Stimulated activated CD4-positive, alpha-beta T cell treated with anti-CD3 and anti-CD28 coated beads, Interleukin-12 subunit alpha, Interleukin-12 subunit beta, amount 100 ng/mL, for 48 hours (primary cell): ENCODE measurements at regions not wholly inside any gene's neighbourhood (a gene's known extent, or its start where the extent isn't known, plus 50 kb on each side); places are given as distances from the start of the nearest gene placed in this dataset.
"Not testable (repeated sequence)": the region's sequence is repeated elsewhere in the genome, so short reads cannot be mapped to it uniquely, and the experiment has no call there.

Experiments
- DNase-seq, 3 donors: peaks; one replicate each; pipeline ENCODE4 v3.0.0-alpha.2; 2020; ENCODE audit warnings: low read depth in 2 of 3, low spot score in 1 of 3

- no peak for DNase-seq
Observed at GRCh38 chr15:24832282-24832681, 122.5 kb upstream of the SNRPN start.

GRCh38 chr15:24835301-24835700, 119.5 kb upstream of the SNRPN start:
- DNase-seq: no peak

- DNase-seq: no peak
Observed at GRCh38 chr15:24848050-24848449, 106.7 kb upstream of the SNRPN start.

GRCh38 chr15:24856397-24857390, 98.1 kb upstream of the SNRPN start:
- DNase-seq: no peak

- no peak for DNase-seq
Observed at GRCh38 chr15:24857763-24858162, 97.0 kb upstream of the SNRPN start.

- DNase-seq: not testable (repeated sequence)
Observed at GRCh38 chr15:24858183-24858582, 96.6 kb upstream of the SNRPN start.

GRCh38 chr15:24858737-24859601, 95.8 kb upstream of the SNRPN start:
- DNase-seq: no peak

- no peak for DNase-seq
Observed at GRCh38 chr15:24861014-24861690, 93.6 kb upstream of the SNRPN start.

GRCh38 chr15:24862726-24863521, 91.9 kb upstream of the SNRPN start:
- no peak for DNase-seq

- no peak for DNase-seq
Observed at GRCh38 chr15:24865303-24865702, 89.5 kb upstream of the SNRPN start.

GRCh38 chr15:24877174-24877573, 77.6 kb upstream of the SNRPN start:
- DNase-seq: no peak

- DNase-seq: no peak
Observed at GRCh38 chr15:24878153-24878552, 76.6 kb upstream of the SNRPN start.

- no peak for DNase-seq
Observed at GRCh38 chr15:24879492-24879891, 75.3 kb upstream of the SNRPN start.

- DNase-seq: no peak
Observed at GRCh38 chr15:24880663-24881062, 74.1 kb upstream of the SNRPN start.

- no peak for DNase-seq
Observed at GRCh38 chr15:24886538-24886937, 68.2 kb upstream of the SNRPN start.

- DNase-seq: no peak
Observed at GRCh38 chr15:24898715-24899272, 56.0 kb upstream of the SNRPN start.

- DNase-seq: no peak
Observed at GRCh38 chr15:24899367-24899766, 55.4 kb upstream of the SNRPN start.

GRCh38 chr15:24899795-24900194, 55.0 kb upstream of the SNRPN start:
- no peak for DNase-seq

GRCh38 chr15:24901409-24901808, 53.4 kb upstream of the SNRPN start:
- no peak for DNase-seq
